Erythroblast (primary cell): ENCODE measurements at regions not wholly inside any gene's neighbourhood (a gene's known extent, or its start where the extent isn't known, plus 50 kb on each side); places are given as distances from the start of the nearest gene placed in this dataset.
"Not testable (repeated sequence)": the region's sequence is repeated elsewhere in the genome, so short reads cannot be mapped to it uniquely, and the experiment has no call there.

Source experiments
- DNase-seq, 2 experiments: peaks; one replicate each; lab custom pipeline; 2025; lab: John Stamatoyannopoulos, UW
- GATA1 ChIP-seq: IDR thresholded peaks from 2 replicates; pipeline ENCODE4 v1.6.1; 2011; ENCODE audit warnings: low read depth, mild to moderate bottlenecking, control low read depth, low read length, moderate library complexity
- POLR2A ChIP-seq: IDR thresholded peaks from 2 replicates; pipeline ENCODE4 v1.6.1; 2011; ENCODE audit warnings: mild to moderate bottlenecking, low read length

GRCh38 chr1:90835661-90836344 is 118.7 kb upstream of the BARHL2 start:
- no peak for TF ChIP-seq GATA1
- TF ChIP-seq POLR2A: no peak
- no peak for DNase-seq

- TF ChIP-seq GATA1 (no peak), POLR2A (no peak)
- peak in 1 of 2 experiments; percentile 17 for DNase-seq
These were observed 118.0 kb upstream of the BARHL2 start for GRCh38 chr1:90834886-90835660.

GRCh38 chr1:90834354-90834885 is 117.3 kb upstream of the BARHL2 start:
- DNase-seq: no peak
- TF ChIP-seq POLR2A: no peak
- no peak for TF ChIP-seq GATA1

GRCh38 chr1:90833466-90834110 is 116.5 kb upstream of the BARHL2 start:
- TF ChIP-seq GATA1: no peak
- TF ChIP-seq POLR2A: no peak
- DNase-seq: no peak

- TF ChIP-seq GATA1: no peak
- no peak for TF ChIP-seq POLR2A
- peak; percentile 12 to 14 for DNase-seq
These were observed 114.8 kb upstream of the BARHL2 start for GRCh38 chr1:90831910-90832309.

- TF ChIP-seq GATA1 (no peak), POLR2A (no peak)
- DNase-seq: peak; percentile 36 to 83
These were observed 109.7 kb upstream of the BARHL2 start for GRCh38 chr1:90826834-90827233.

GRCh38 chr1:90826024-90826423 is 108.9 kb upstream of the BARHL2 start:
- DNase-seq: no peak
- no peak for TF ChIP-seq POLR2A
- no peak for TF ChIP-seq GATA1

GRCh38 chr1:90824551-90824950 is 107.4 kb upstream of the BARHL2 start:
- TF ChIP-seq GATA1 (no peak), POLR2A (no peak)
- no peak for DNase-seq

- TF ChIP-seq POLR2A (no peak), GATA1 (no peak)
- DNase-seq: no peak
These were observed 106.6 kb upstream of the BARHL2 start for GRCh38 chr1:90823686-90824085.

GRCh38 chr1:90821788-90822359 is 104.8 kb upstream of the BARHL2 start:
- peak in 1 of 2 experiments; percentile 21 for DNase-seq
- TF ChIP-seq GATA1 (no peak), POLR2A (no peak)

GRCh38 chr1:90821152-90821787 is 104.2 kb upstream of the BARHL2 start:
- no peak for TF ChIP-seq GATA1
- DNase-seq: no peak

- TF ChIP-seq GATA1 (no peak), POLR2A (no peak)
These were observed 103.6 kb upstream of the BARHL2 start for GRCh38 chr1:90820745-90821144.

GRCh38 chr1:90817399-90817798 is 100.3 kb upstream of the BARHL2 start:
- DNase-seq: no peak
- TF ChIP-seq POLR2A (no peak), GATA1 (no peak)

More at GRCh38 chr1:90820745-90821144, 103.6 kb upstream of the BARHL2 start:
- no peak for DNase-seq

- DNase-seq: not testable (repeated sequence)
These were observed 95.1 kb upstream of the BARHL2 start for GRCh38 chr1:90812237-90812636.

- DNase-seq: peak; percentile 74 to 95
These were observed 94.4 kb upstream of the BARHL2 start for GRCh38 chr1:90811444-90811950.
